Right lobe of liver (tissue), 4 donors: ENCODE measurements at regions not wholly inside any gene's neighbourhood (a gene's known extent, or its start where the extent isn't known, plus 50 kb on each side); places are given as distances from the start of the nearest gene placed in this dataset.

Experiments used
- CTCF ChIP-seq, 4 donors: fragments of 200-600 bp in 3 of 4; fragments of 450-650 bp in 1 of 4; IDR thresholded peaks; one replicate each; pipeline versions ENCODE4 v1.5.1 to v1.8.0; 2016 to 2022; ENCODE audit warnings: antibody characterized with exemption in 4 of 4, mild to moderate bottlenecking in 2 of 4
- POLR2A ChIP-seq: fragments of 450-650 bp; IDR thresholded peaks from one replicate; pipeline ENCODE4 v1.6.1; 2017; ENCODE audit warnings: antibody characterized with exemption, mild to moderate bottlenecking
- donor health status: DM: no; HTN: no; CAD: no.
- donor health status: DM: no; HTN: no; CAD: no.
- donor health status: DM: no; HTN: yes; CAD: no.

DNA sequence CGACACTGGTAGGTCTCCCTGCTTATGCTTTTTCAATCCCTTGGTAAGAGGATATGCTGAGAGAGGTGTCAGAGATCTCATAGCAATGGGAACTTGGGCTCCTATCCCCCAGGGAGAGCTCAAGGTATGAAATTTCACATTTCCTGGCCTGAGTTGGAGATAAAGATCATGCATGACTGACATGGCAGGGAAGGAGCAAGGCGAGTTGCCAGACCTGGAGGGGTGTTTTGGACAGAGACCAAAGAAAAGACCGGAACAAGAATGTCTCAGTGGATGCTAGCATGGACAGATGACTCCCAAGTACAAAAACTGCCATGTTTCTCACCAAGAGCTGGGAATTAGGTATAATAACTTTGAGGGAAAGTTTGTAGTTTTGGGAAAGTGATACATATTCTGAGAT lies 334.1 kb upstream of the B3GALT2 start:
- TF ChIP-seq CTCF (IDR thresholded peaks at IDR 0.05) (no peak), POLR2A (no peak)
